Stomach (tissue), 4 donors: ENCODE measurements at regions not wholly inside any gene's neighbourhood (a gene's known extent, or its start where the extent isn't known, plus 50 kb on each side); places are given as distances from the start of the nearest gene placed in this dataset.

Source experiments
- POLR2AphosphoS5 ChIP-seq, 3 donors: sonication (generic); formaldehyde crosslinking; IDR thresholded peaks; one replicate each; pipeline ENCODE4 v1.6.1; 2016; ENCODE audit warnings: antibody characterized with exemption in 3 of 3
- TF ChIP-seq, protein P1 (sequence below), 7 experiments: fragments of 450-650 bp in 4 of 7; fragments of 200-600 bp in 3 of 7; sonication (generic) in 3 of 7; IDR thresholded peaks; one replicate each; pipeline ENCODE4 v1.5.1; 2016 to 2019; ENCODE audit warnings: antibody characterized with exemption in 7 of 7, control low read depth in 2 of 7, mild to moderate bottlenecking in 1 of 7

DNA sequence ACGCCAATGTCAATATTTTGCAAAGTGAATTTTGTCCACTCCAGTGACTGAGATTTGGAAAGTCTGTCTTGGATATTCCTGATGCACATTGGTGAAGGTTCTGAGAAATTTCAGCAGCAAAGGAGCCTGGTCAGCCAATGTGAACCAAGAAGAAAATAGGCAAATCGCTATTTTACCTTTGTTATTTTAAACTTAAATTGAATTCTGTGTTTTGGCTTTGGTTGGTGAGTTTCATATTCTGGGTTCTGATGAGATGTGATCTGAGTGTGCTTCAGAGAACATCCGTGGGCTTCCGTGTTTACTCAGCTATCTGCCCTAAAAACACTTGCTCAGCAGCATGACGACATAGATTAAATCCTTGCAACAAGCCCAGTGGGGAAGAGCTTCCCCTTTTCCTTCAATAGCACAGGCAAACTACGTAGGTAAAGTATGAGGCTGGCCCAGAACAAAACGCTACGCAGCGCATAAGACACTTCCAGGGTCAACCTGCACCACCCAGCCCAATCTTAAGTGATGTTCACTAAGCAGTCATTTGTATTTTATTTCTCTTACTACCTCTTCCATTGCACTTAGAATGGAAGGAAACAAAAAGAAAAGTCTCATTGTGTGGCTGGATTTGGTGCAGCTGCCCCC is 176.4 kb upstream of the KAZN start:
- TF ChIP-seq POLR2AphosphoS5 (IDR thresholded peaks at IDR 0.05) = no peak
- TF ChIP-seq, protein P1, sequence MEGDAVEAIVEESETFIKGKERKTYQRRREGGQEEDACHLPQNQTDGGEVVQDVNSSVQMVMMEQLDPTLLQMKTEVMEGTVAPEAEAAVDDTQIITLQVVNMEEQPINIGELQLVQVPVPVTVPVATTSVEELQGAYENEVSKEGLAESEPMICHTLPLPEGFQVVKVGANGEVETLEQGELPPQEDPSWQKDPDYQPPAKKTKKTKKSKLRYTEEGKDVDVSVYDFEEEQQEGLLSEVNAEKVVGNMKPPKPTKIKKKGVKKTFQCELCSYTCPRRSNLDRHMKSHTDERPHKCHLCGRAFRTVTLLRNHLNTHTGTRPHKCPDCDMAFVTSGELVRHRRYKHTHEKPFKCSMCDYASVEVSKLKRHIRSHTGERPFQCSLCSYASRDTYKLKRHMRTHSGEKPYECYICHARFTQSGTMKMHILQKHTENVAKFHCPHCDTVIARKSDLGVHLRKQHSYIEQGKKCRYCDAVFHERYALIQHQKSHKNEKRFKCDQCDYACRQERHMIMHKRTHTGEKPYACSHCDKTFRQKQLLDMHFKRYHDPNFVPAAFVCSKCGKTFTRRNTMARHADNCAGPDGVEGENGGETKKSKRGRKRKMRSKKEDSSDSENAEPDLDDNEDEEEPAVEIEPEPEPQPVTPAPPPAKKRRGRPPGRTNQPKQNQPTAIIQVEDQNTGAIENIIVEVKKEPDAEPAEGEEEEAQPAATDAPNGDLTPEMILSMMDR (IDR thresholded peaks at IDR 0.05) = no peak
